ENCODE measurements at regions not wholly inside any gene's neighbourhood (a gene's known extent, or its start where the extent isn't known, plus 50 kb on each side); places are given as distances from the start of the nearest gene placed in this dataset.
"Not testable (repeated sequence)": the region's sequence is repeated elsewhere in the genome, so short reads cannot be mapped to it uniquely, and the experiment has no call there.

DNA sequence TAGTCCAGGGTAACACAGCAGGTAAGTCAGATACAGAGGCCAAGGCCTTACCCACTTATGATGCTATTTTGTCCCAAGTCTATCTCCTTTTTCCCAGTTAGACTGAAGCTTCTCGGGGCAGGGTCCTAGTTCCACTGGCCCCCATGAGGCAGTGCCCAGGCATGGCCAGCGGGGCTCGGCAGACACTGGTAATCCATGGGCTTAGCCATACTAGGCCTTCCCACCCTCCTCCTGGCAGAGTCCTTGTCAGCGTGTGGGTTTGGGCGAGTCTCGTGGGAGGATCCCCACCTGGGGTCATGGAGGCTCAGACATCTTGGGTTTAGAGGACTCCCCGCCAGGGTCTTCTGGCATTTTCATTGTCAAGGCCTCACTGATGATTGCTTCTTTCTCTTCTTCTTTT lies 84.7 kb upstream of the BRD7 start:
- no peak overlapping the region for H3K4me3 ChIP-seq (replicated peaks in 1 of 2; ENCODE audit: low read depth in 2 of 2, low read length in 2 of 2)
- DNase-seq (ENCODE audit: low read depth in 2 of 2), result no peak
- TF ChIP-seq, protein P1, sequence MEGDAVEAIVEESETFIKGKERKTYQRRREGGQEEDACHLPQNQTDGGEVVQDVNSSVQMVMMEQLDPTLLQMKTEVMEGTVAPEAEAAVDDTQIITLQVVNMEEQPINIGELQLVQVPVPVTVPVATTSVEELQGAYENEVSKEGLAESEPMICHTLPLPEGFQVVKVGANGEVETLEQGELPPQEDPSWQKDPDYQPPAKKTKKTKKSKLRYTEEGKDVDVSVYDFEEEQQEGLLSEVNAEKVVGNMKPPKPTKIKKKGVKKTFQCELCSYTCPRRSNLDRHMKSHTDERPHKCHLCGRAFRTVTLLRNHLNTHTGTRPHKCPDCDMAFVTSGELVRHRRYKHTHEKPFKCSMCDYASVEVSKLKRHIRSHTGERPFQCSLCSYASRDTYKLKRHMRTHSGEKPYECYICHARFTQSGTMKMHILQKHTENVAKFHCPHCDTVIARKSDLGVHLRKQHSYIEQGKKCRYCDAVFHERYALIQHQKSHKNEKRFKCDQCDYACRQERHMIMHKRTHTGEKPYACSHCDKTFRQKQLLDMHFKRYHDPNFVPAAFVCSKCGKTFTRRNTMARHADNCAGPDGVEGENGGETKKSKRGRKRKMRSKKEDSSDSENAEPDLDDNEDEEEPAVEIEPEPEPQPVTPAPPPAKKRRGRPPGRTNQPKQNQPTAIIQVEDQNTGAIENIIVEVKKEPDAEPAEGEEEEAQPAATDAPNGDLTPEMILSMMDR (IDR thresholded peaks at IDR 0.05; ENCODE audit: low read depth, low read length), result no peak

DNA sequence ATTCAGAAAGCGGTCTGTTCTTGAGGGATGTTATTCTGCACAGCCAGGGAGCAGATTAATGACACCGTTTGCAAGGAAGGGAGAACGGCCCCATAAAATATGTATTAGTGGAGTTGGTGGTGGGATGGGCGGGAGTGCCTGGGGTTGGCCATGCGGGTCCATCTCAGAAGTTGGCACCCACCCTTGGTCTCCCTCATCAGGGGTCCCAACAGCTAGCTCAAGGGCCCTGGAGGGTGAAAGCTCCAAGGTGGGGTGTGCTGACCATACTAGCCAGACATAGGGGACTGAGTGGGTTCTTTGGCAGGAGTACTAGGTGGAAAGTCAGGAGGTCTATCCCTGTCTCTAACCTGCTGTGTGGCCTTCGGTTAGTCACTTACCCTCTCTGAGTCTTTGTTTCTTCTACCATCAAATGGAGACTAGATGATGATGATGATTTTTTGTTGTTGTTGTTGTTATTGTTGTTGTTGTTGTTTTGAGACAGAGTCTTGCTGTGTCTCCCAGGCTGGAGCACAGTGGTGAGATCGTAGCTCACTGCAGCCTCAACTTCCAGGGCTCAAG lies 83.2 kb upstream of the BRD7 start:
- no peak overlapping the region for H3K4me3 ChIP-seq (replicated peaks in 1 of 2; ENCODE audit: low read depth in 2 of 2, low read length in 2 of 2)
- TF ChIP-seq, protein P1 (IDR thresholded peaks at IDR 0.05; ENCODE audit: low read depth, low read length), result no peak
- DNase-seq (ENCODE audit: low read depth in 2 of 2), result no peak

DNA sequence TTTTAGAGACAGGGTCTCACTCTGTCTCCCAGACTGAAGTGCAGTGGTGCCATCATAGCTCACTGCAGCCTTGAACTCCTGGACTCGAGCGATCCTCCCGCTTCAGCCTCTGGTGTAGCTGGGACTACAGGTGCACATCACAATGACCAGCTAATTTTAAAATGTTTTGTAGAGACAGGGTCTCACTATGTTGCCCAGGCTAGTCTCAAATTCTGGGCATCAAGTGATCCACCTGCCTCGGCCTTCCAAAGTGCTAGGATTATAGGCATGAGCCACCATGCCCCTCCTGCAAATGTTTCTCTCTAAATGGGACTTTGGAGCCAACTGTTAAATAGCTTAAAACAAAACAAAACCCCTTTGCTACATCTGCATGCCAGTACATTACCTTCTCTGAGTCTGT lies 82.2 kb upstream of the BRD7 start:
- TF ChIP-seq, protein P1 (IDR thresholded peaks at IDR 0.05; ENCODE audit: low read depth, low read length), result no peak
- H3K4me3 ChIP-seq (replicated peaks in 1 of 2; ENCODE audit: low read depth in 2 of 2, low read length in 2 of 2), result no peak overlapping the region
- DNase-seq (ENCODE audit: low read depth in 2 of 2), result no peak

DNA sequence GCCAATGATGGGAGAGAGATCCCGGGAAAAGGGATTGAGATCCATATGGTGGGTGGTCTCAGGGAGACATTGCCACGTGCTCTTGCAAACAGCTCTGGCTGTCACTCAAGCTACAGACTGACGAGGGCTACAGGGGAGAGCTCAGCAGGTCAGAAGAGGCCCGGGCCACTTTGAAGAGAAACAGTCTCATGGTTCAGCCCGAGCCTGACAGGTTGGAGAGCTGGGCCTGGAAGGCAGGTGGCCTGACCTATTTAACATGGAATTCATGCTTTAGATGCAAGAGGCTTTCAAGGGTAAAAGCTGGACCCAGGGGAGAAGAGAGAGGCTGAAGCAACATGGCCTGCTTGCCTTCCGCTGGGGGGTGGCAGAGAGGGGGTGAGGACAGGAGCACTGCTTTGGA lies 81.0 kb upstream of the BRD7 start:
- no peak for DNase-seq (ENCODE audit: low read depth in 2 of 2)
- TF ChIP-seq, protein P1 (IDR thresholded peaks at IDR 0.05; ENCODE audit: low read depth, low read length), result no peak
- no peak overlapping the region for H3K4me3 ChIP-seq (replicated peaks in 1 of 2; ENCODE audit: low read depth in 2 of 2, low read length in 2 of 2)

DNA sequence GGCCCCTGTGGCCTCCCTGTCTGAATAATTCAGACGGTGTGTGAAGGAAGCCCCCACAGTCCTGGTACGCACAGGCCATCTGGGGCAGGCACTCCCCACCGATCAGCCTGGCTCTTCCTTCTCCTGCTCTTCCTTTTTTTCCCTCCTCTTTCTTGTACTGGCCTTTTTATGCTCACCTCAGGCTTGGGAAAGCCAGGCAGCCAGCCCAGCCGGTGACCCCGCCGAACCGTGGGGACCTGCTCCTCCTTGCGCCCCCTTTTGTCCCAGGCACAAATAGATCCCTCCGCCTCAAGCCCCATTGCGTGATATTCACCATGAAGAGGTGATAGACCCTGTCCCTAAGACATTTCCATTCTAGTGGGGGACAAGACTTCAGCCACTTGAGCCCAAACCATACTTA lies 80.2 kb upstream of the BRD7 start:
- DNase-seq (ENCODE audit: low read depth in 2 of 2), result no peak
- H3K4me3 ChIP-seq (replicated peaks in 1 of 2; ENCODE audit: low read depth in 2 of 2, low read length in 2 of 2), result no peak overlapping the region
- TF ChIP-seq, protein P1 (IDR thresholded peaks at IDR 0.05; ENCODE audit: low read depth, low read length), result no peak

DNA sequence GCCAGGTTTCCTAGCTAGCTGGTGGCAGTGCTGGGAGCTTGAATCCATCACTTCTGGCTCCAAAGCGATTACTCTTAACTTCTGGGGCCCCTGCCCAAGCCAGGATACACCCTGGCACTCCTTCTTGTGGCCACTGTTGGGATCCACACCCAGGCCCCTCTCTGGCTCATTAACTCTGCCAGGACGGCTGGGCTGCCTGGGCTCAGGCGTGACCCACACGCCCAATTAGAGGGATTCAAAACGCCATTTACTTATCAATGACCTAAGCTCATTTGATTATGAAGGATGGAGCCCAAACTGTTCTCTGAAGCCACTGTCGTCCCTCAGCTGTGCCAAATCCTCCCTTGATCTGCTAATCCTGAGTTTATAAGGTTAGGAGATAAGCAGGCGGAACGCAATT lies 79.7 kb upstream of the BRD7 start:
- no peak overlapping the region for H3K4me3 ChIP-seq (replicated peaks in 1 of 2; ENCODE audit: low read depth in 2 of 2, low read length in 2 of 2)
- no peak for DNase-seq (ENCODE audit: low read depth in 2 of 2)
- TF ChIP-seq, protein P1 (IDR thresholded peaks at IDR 0.05; ENCODE audit: low read depth, low read length), result no peak

DNA sequence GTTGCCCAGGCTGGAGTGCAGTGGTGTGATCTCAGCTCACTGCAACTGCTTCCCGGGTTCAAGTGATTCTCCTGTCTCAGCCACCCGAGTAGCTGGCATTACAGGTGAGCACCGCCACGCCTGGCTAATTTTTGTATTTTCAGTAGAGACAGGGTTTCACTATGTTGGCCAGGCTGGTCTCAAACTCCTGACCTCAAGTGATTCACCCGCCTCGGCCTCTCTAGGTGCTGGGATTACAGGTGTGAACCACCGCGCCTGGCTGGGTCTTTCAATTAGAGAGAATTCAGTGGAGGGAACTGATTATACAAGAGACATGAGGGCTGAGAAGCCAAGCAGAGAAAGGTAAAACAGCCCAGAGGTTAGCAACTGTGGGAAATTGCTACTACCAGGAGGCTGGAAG lies 78.6 kb upstream of the BRD7 start:
- not testable (repeated sequence) for H3K4me3 ChIP-seq (replicated peaks in 1 of 2; ENCODE audit: low read depth in 2 of 2, low read length in 2 of 2); DNase-seq (ENCODE audit: low read depth in 2 of 2)

Measured in cardiac fibroblast (primary cell).